ENCODE measurements at regions not wholly inside any gene's neighbourhood (a gene's known extent, or its start where the extent isn't known, plus 50 kb on each side); places are given as distances from the start of the nearest gene placed in this dataset.

GRCh38 chr14:43243168-43243567, 1263.9 kb downstream of the FSCB start:
- no peak for TF ChIP-seq CTCF (IDR thresholded peaks at IDR 0.05)
- no peak for TF ChIP-seq EP300 (IDR thresholded peaks at IDR 0.05)
